Neuronal stem cell (in vitro differentiated cells): ENCODE measurements at regions not wholly inside any gene's neighbourhood (a gene's known extent, or its start where the extent isn't known, plus 50 kb on each side); places are given as distances from the start of the nearest gene placed in this dataset.
"Not testable (repeated sequence)": the region's sequence is repeated elsewhere in the genome, so short reads cannot be mapped to it uniquely, and the experiment has no call there.

ENCODE experiments used
- DNase-seq: peaks from one replicate; pipeline ENCODE4 v3.0.0-alpha.2; 2013; ENCODE audit warnings: low spot score
- H2AFZ ChIP-seq: one replicate; pipeline ENCODE4 v1.6.1; 2013; ENCODE audit warnings: mild to moderate bottlenecking, low read length, inconsistent platforms
- H2AK5ac ChIP-seq: 2 replicates; pipeline ENCODE4 v1.6.1; 2013; ENCODE audit warnings: low read depth, mild to moderate bottlenecking, inconsistent platforms, low read length, moderate library complexity, mixed read lengths
- H2BK120ac ChIP-seq: 2 replicates; pipeline ENCODE4 v1.6.1; 2013; ENCODE audit warnings: low read depth, mild to moderate bottlenecking, inconsistent platforms, low read length, moderate library complexity, mixed read lengths
- H2BK12ac ChIP-seq: one replicate; pipeline ENCODE4 v1.6.1; 2013; ENCODE audit warnings: low read length, inconsistent platforms
- H2BK15ac ChIP-seq: 2 replicates; pipeline ENCODE4 v1.6.1; 2013; ENCODE audit warnings: mild to moderate bottlenecking, low read length, inconsistent platforms, mixed read lengths
- H2BK5ac ChIP-seq: one replicate; pipeline ENCODE4 v1.6.1; 2013; ENCODE audit warnings: inconsistent platforms, mild to moderate bottlenecking, low read length, moderate library complexity
- H3K14ac ChIP-seq: one replicate; pipeline ENCODE4 v1.6.1; 2013; ENCODE audit warnings: low read length, inconsistent platforms
- H3K18ac ChIP-seq: 2 replicates; pipeline ENCODE4 v1.6.1; 2013; ENCODE audit warnings: low read length, inconsistent platforms
- H3K23ac ChIP-seq: 2 replicates; pipeline ENCODE4 v1.6.1; 2013; ENCODE audit warnings: low read depth, mild to moderate bottlenecking, mixed read lengths, low read length, inconsistent platforms; ENCODE audit not compliant: poor library complexity
- H3K27ac ChIP-seq: replicated peaks from 3 replicates; pipeline ENCODE4 v1.5.1; 2013; ENCODE audit warnings: low read length, inconsistent platforms
- H3K27me3 ChIP-seq, 3 experiments: 2 replicates each; pipeline ENCODE4 v1.6.1; 2013; ENCODE audit warnings: low read length in 3 of 3, mild to moderate bottlenecking in 2 of 3, inconsistent platforms in 1 of 3, low read depth in 1 of 3, mixed read lengths in 1 of 3, moderate library complexity in 1 of 3; ENCODE audit not compliant: control insufficient read depth in 3 of 3, insufficient read depth in 3 of 3
- H3K36me3 ChIP-seq, 2 donors: replicated peaks in 1 of 2; 2 replicates each; pipeline ENCODE4 v1.6.1; 2013; ENCODE audit warnings: low read length in 2 of 2; ENCODE audit not compliant: control insufficient read depth in 2 of 2, insufficient read depth in 2 of 2
- H3K4ac ChIP-seq: 2 replicates; pipeline ENCODE4 v1.6.1; 2013; ENCODE audit warnings: inconsistent platforms, mild to moderate bottlenecking, low read length, moderate library complexity
- H3K4me1 ChIP-seq, 2 donors: 1 replicate in 1 of 2; 2 replicates in 1 of 2; pipeline ENCODE4 v1.6.1; 2013; ENCODE audit warnings: low read length in 2 of 2, low read depth in 1 of 2; ENCODE audit not compliant: control insufficient read depth in 2 of 2, insufficient read depth in 1 of 2
- H3K4me2 ChIP-seq: one replicate; pipeline ENCODE4 v1.6.1; 2013; ENCODE audit warnings: mild to moderate bottlenecking, low read length, inconsistent platforms; ENCODE audit not compliant: insufficient read depth, poor library complexity, severe bottlenecking
- H3K4me3 ChIP-seq, 2 donors: 2 replicates each; pipeline ENCODE4 v1.5.1; 2013; ENCODE audit warnings: low read length in 2 of 2, mild to moderate bottlenecking in 2 of 2, inconsistent platforms in 1 of 2, moderate library complexity in 1 of 2
- H3K79me1 ChIP-seq: one replicate; pipeline ENCODE4 v1.6.1; 2013; ENCODE audit warnings: low read depth, mild to moderate bottlenecking, inconsistent platforms, low read length, moderate library complexity
- H3K9ac ChIP-seq: one replicate; pipeline ENCODE4 v1.6.1; 2013; ENCODE audit warnings: mild to moderate bottlenecking, low read depth, low read length, inconsistent platforms; ENCODE audit not compliant: poor library complexity
- H3K9me3 ChIP-seq, 2 donors: replicated peaks in 1 of 2; 2 replicates each; pipeline versions ENCODE3 to v1.6.1; 2013; ENCODE audit warnings: low read length in 2 of 2, mild to moderate bottlenecking in 2 of 2, inconsistent platforms in 1 of 2, low read depth in 1 of 2, mixed read lengths in 1 of 2, moderate library complexity in 1 of 2; ENCODE audit not compliant: control insufficient read depth in 2 of 2, insufficient read depth in 1 of 2
- H4K8ac ChIP-seq: one replicate; pipeline ENCODE4 v1.6.1; 2013; ENCODE audit warnings: low read depth, mild to moderate bottlenecking, inconsistent platforms, low read length, moderate library complexity
- H4K91ac ChIP-seq: one replicate; pipeline ENCODE4 v1.6.1; 2013; ENCODE audit warnings: low read length, low read depth, mild to moderate bottlenecking, inconsistent platforms; ENCODE audit not compliant: poor library complexity
- WGBS, 2 donors: extraction: QIAGEN DNeasy Blood & Tissue Kit; methylation state at CpG; one replicate each; pipeline ENCODE4 v1.1.7; 2013; ENCODE audit warnings: missing lambda C conversion rate in 2 of 2, mixed read lengths in 1 of 2; ENCODE audit not compliant: insufficient read length in 2 of 2, insufficient replicate concordance in 1 of 2; ENCODE audit errors: extremely low coverage in 2 of 2; 5-methylcytosine and 5-hydroxymethylcytosine counted together

DNA sequence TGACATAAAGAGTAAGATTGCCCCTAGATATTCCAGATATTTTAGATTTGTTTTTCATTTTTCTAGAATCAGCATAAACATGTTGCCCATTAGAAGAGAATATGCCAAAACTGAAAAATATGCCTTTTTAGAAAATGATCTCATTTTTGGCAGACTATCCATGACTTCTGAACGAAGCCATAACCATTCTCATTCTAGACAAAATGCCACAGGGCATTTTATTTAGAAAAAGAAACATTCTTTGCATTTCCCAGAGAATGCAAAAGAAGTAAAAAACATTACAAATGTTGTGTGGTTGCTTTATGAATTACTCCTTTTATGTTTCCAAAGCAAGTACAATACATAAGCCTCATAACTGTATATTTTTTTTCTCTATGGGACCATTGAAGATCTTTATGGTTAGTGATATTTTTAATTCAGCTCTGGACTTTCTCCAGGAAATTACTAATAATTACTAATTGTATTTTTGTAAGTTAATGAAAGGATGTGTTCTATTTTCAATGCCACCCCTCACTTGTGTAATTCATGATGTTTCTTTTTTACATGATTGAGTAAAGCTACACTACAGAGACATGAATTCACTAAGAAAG lies 109.6 kb upstream of the SEM1 start:
- Histone ChIP-seq H3K4ac (no peak overlapping the region), H4K8ac (no peak overlapping the region), H3K27ac (no peak overlapping the region), H3K23ac (no peak overlapping the region), H3K18ac (no peak overlapping the region), H3K4me2 (no peak overlapping the region), H2AFZ (no peak overlapping the region), H2BK5ac (no peak overlapping the region), H3K9me3 (peaks cover 0 to 2% of the 10 kb centered on the region in 2 donors), H3K4me3 (no peak overlapping the region), H3K79me1 (no peaks in the 10 kb centered on the region), H4K91ac (no peak overlapping the region), H3K36me3 (no peaks in the 10 kb centered on the region), H2BK15ac (no peak overlapping the region), H3K27me3 (no peaks in the 10 kb centered on the region), H2BK12ac (no peak overlapping the region), H2BK120ac (no peak overlapping the region), H3K9ac (no peak overlapping the region), H3K14ac (no peak overlapping the region), H3K4me1 (no peaks in the 10 kb centered on the region), H2AK5ac (no peak overlapping the region)
- no peak for DNase-seq
- WGBS, 2 donors: no CpG with 5 or more reads among the region's 1 CpG

DNA sequence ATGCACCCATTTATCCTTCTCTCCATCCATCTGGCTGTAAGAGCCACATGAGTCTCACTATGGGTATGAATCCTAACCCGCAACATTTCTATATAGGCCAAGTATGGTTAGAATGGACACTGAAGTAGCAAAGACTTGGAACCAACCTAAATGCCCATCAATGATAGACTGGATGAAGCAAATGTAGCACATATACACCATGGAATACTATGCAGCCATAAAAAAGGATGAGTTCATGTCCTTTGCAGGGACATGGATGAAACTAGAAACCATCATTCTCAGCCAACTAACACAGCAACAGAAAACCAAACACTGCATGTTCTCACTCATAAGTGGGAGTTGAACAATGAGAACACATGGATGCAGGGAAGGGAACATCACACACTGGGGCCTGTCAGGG lies 111.5 kb upstream of the SEM1 start:
- H2AFZ ChIP-seq, H3K4me3 ChIP-seq, DNase-seq, H3K36me3 ChIP-seq, H3K4me2 ChIP-seq, H2BK5ac ChIP-seq, H3K23ac ChIP-seq, H3K4ac ChIP-seq, H3K9me3 ChIP-seq, H3K9ac ChIP-seq, H2BK15ac ChIP-seq, H4K8ac ChIP-seq, H3K14ac ChIP-seq, H2BK120ac ChIP-seq, H3K79me1 ChIP-seq, H3K27ac ChIP-seq, H4K91ac ChIP-seq, H2AK5ac ChIP-seq, H2BK12ac ChIP-seq, H3K4me1 ChIP-seq, H3K27me3 ChIP-seq, H3K18ac ChIP-seq: not testable (repeated sequence)
- no CpG with 5 or more reads among the region's 1 CpG for WGBS, 2 donors

DNA sequence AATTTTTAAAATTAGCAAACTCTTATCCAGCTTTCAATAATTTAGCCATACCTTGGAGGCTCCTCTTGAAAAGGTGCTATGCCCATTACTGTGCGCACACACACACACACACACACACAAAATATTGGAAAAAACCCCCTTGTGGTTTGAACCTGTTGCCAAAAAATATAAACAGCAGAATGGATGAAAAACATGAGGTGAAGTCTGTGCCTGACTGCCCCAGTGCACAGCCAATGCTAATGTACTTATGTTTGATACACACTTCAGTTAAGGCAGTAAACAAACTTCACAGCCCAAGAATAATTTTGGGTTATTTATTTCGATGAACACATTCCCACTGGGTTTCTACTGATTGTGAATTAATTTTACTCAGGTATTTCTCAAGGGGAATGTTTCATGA lies 113.2 kb upstream of the SEM1 start:
- no peak overlapping the region for H3K4me2 ChIP-seq
- H3K4me3 ChIP-seq: no peak overlapping the region
- no peak overlapping the region for H3K23ac ChIP-seq
- no peak overlapping the region for H3K27ac ChIP-seq
- H3K4ac ChIP-seq: no peak overlapping the region
- no peak overlapping the region for H2BK12ac ChIP-seq
- no peak overlapping the region for H3K18ac ChIP-seq
- no peak overlapping the region for H2BK5ac ChIP-seq
- H3K36me3 ChIP-seq: no peaks in the 10 kb centered on the region
- DNase-seq: no peak
- H3K9ac ChIP-seq: no peak overlapping the region
- H3K4me1 ChIP-seq: no peaks in the 10 kb centered on the region
- H3K27me3 ChIP-seq: no peaks in the 10 kb centered on the region
- no peak overlapping the region for H3K14ac ChIP-seq
- no peak overlapping the region for H4K91ac ChIP-seq
- H2AFZ ChIP-seq: no peak overlapping the region
- no peak overlapping the region for H2BK15ac ChIP-seq
- WGBS, 2 donors: no CpG with 5 or more reads among the region's 2 CpGs
- no peak overlapping the region for H2AK5ac ChIP-seq
- no peaks in the 10 kb centered on the region for H3K79me1 ChIP-seq
- peaks cover 0 to 2% of the 10 kb centered on the region in 2 donors for H3K9me3 ChIP-seq
- no peak overlapping the region for H2BK120ac ChIP-seq
- no peak overlapping the region for H4K8ac ChIP-seq

DNA sequence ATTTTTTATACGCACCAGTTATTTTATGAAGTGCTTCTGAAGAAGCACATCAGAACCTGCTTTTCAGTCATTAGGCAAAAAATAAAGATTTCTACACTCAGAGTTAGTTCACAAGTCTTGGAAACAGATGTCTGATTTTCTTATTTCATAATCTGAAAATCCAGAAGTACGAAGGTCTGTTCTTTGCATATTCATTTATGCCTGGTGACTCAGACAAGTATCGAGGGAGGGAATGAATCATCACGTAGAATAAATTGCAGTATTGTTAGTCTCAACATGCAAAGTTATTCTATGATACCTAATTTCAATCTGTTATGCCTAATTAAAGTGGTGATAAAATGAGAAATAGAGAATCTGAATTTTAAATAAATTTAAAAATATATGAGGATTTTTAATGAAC lies 113.6 kb upstream of the SEM1 start:
- Histone ChIP-seq H3K4me3 (no peak overlapping the region), H3K4ac (no peak overlapping the region), H3K4me1 (no peaks in the 10 kb centered on the region), H4K91ac (no peak overlapping the region), H2BK12ac (no peak overlapping the region), H3K18ac (no peak overlapping the region), H3K4me2 (no peak overlapping the region), H2BK5ac (no peak overlapping the region), H3K9me3 (peaks cover 0 to 2% of the 10 kb centered on the region in 2 donors), H3K9ac (no peak overlapping the region), H4K8ac (no peak overlapping the region), H3K27ac (no peak overlapping the region), H3K14ac (no peak overlapping the region), H2AK5ac (no peak overlapping the region), H3K23ac (no peak overlapping the region), H3K79me1 (no peaks in the 10 kb centered on the region), H2BK120ac (no peak overlapping the region), H3K36me3 (no peaks in the 10 kb centered on the region), H2BK15ac (no peak overlapping the region), H3K27me3 (no peaks in the 10 kb centered on the region), H2AFZ (no peak overlapping the region)
- no CpG with 5 or more reads among the region's 4 CpGs for WGBS, 2 donors
- no peak for DNase-seq
